SK-N-SH (cell line): ENCODE measurements at regions not wholly inside any gene's neighbourhood (a gene's known extent, or its start where the extent isn't known, plus 50 kb on each side); places are given as distances from the start of the nearest gene placed in this dataset.

Experiments
- CTCF ChIA-PET: fragments of 300-600, 350-600 bp; formaldehyde crosslinking; extraction: SDS; loops from one replicate; lab custom pipeline; 2021; lab: Yijun Ruan, JAX
- POLR2A ChIA-PET: fragments of 350-600 bp; sonication (Branson Sonifier 250); formaldehyde crosslinking; extraction: SDS; loops from one replicate; lab custom pipeline; 2020; ENCODE audit warnings: antibody characterized with exemption, inconsistent platforms; lab: Yijun Ruan, JAX
- DNase-seq: peaks from one replicate; pipeline ENCODE4 v3.0.0; 2012
- H2AFZ ChIP-seq: fragments of 200-600 bp; sonication (generic); 2 replicates; pipeline ENCODE4 v1.8.1; 2016; ENCODE audit warnings: antibody characterized with exemption, mild to moderate bottlenecking, low read depth
- H3F3A ChIP-seq: fragments of 200-600 bp; sonication (generic); replicated peaks from 2 replicates; pipeline ENCODE3; 2016; ENCODE audit warnings: antibody characterized with exemption, mild to moderate bottlenecking; ENCODE audit not compliant: insufficient read depth
- H3K27ac ChIP-seq, 2 experiments: fragments of 200-500 bp in 1 of 2; fragments of 200-600 bp in 1 of 2; sonication (Bioruptor generic) in 1 of 2; sonication (generic), shearing (Covaris generic) in 1 of 2; 2 replicates each; pipeline versions ENCODE4 v1.5.1 to v1.6.1; 2014 to 2016; ENCODE audit warnings: low read depth in 2 of 2, inconsistent platforms in 1 of 2, low read length in 1 of 2, mild to moderate bottlenecking in 1 of 2, mixed read lengths in 1 of 2
- H3K27me3 ChIP-seq: fragments of 200-600 bp; sonication (generic), shearing (Covaris generic); 2 replicates; pipeline ENCODE4 v1.6.1; 2016; ENCODE audit warnings: mixed run types; ENCODE audit not compliant: insufficient read depth
- H3K36me3 ChIP-seq, 2 experiments: fragments of 200-500 bp in 1 of 2; fragments of 200-600 bp in 1 of 2; sonication (Bioruptor generic) in 1 of 2; sonication (generic) in 1 of 2; replicated peaks in 1 of 2; 2 replicates each; pipeline versions ENCODE3 to v1.5.1; 2014 to 2016; ENCODE audit warnings: low read length in 1 of 2, mild to moderate bottlenecking in 1 of 2; ENCODE audit not compliant: insufficient read depth in 2 of 2, control insufficient read depth in 1 of 2
- H3K4me1 ChIP-seq, 2 experiments: fragments of 200-500 bp in 1 of 2; fragments of 200-600 bp in 1 of 2; sonication (Bioruptor generic) in 1 of 2; sonication (generic), shearing (Covaris generic) in 1 of 2; 2 replicates each; pipeline versions ENCODE4 v1.5.1 to v1.6.1; 2014 to 2016; ENCODE audit warnings: low read depth in 1 of 2, low read length in 1 of 2, mixed run types in 1 of 2; ENCODE audit not compliant: insufficient read depth in 2 of 2, control insufficient read depth in 1 of 2
- H3K4me2 ChIP-seq: fragments of 200-600 bp; sonication (generic), shearing (Covaris generic); 2 replicates; pipeline ENCODE4 v1.6.1; 2017; ENCODE audit warnings: mixed run types
- H3K4me3 ChIP-seq, 2 experiments: fragments of 200-500 bp in 1 of 2; fragments of 200-600 bp in 1 of 2; sonication (Bioruptor generic) in 1 of 2; sonication (generic), shearing (Covaris generic) in 1 of 2; 2 replicates each; pipeline versions ENCODE4 v1.5.1 to v1.8.1; 2014 to 2016; ENCODE audit warnings: low read depth in 2 of 2, inconsistent platforms in 1 of 2, low read length in 1 of 2, mild to moderate bottlenecking in 1 of 2, mixed read lengths in 1 of 2, moderate library complexity in 1 of 2
- H3K79me2 ChIP-seq: fragments of 200-600 bp; sonication (generic); 2 replicates; pipeline ENCODE4 v1.8.1; 2017; ENCODE audit warnings: mild to moderate bottlenecking; ENCODE audit not compliant: insufficient read depth
- H3K9ac ChIP-seq: fragments of 200-600 bp; sonication (generic); 2 replicates; pipeline ENCODE4 v1.6.1; 2017; ENCODE audit warnings: mixed run types
- H3K9me2 ChIP-seq: fragments of 200-600 bp; sonication (generic); 2 replicates; pipeline ENCODE4 v1.6.1; 2017; ENCODE audit warnings: mixed run types
- H3K9me3 ChIP-seq: fragments of 200-600 bp; sonication (generic); 2 replicates; pipeline ENCODE4 v1.6.1; 2017; ENCODE audit warnings: mixed run types, mild to moderate bottlenecking, moderate library complexity
- H4K20me1 ChIP-seq: fragments of 200-600 bp; sonication (generic); 2 replicates; pipeline ENCODE4 v1.6.1; 2017; ENCODE audit warnings: mild to moderate bottlenecking, mixed run types; ENCODE audit not compliant: insufficient read depth
- CHD2 ChIP-seq: fragments of 150-350 bp; IDR thresholded peaks from 2 replicates; pipeline ENCODE4 v1.6.1; 2018; ENCODE audit warnings: low read length; ENCODE audit not compliant: partially characterized antibody
- ELF1 ChIP-seq: IDR thresholded peaks from 2 replicates; pipeline ENCODE4 v1.4.0; 2012
- EZH2phosphoT487 ChIP-seq: fragments of 200-600 bp; sonication (generic); IDR thresholded peaks from 2 replicates; pipeline ENCODE4 v1.6.1; 2017; ENCODE audit warnings: low read depth, mixed run types, mild to moderate bottlenecking, antibody characterized with exemption, moderate library complexity, borderline replicate concordance
- FOSL2 ChIP-seq: IDR thresholded peaks from 2 replicates; pipeline ENCODE4 v1.4.0; 2012; ENCODE audit warnings: low read depth, mild to moderate bottlenecking, moderate library complexity, borderline replicate concordance
- FOXM1 ChIP-seq: IDR thresholded peaks from 2 replicates; pipeline ENCODE4 v1.4.0; 2012; ENCODE audit warnings: low read depth, mild to moderate bottlenecking
- MAX ChIP-seq: IDR thresholded peaks from 2 replicates; pipeline ENCODE4 v1.4.0; 2012; ENCODE audit warnings: low read depth
- MXI1 ChIP-seq: IDR thresholded peaks from 2 replicates; pipeline ENCODE4 v1.6.1; 2012; ENCODE audit warnings: mild to moderate bottlenecking, low read depth, low read length, improper control_type of control experiment
- POLR2AphosphoS5 ChIP-seq: IDR thresholded peaks from 2 replicates; pipeline ENCODE4 v1.6.1; 2012; ENCODE audit warnings: low read depth, low read length
- RFX5 ChIP-seq: IDR thresholded peaks from 2 replicates; pipeline ENCODE4 v1.6.1; 2012; ENCODE audit warnings: mild to moderate bottlenecking, improper control_type of control experiment, low read length
- RXRA ChIP-seq: IDR thresholded peaks from 2 replicates; pipeline ENCODE4 v1.4.0; 2012; ENCODE audit warnings: low read depth, mild to moderate bottlenecking, borderline replicate concordance
- SIN3A ChIP-seq: IDR thresholded peaks from 2 replicates; pipeline ENCODE4 v1.6.1; 2012; ENCODE audit warnings: low read depth, mild to moderate bottlenecking, low read length, moderate library complexity, borderline replicate concordance
- TAF1 ChIP-seq: IDR thresholded peaks from 2 replicates; pipeline ENCODE4 v1.6.1; 2012; ENCODE audit warnings: low read depth, mild to moderate bottlenecking, low read length, moderate library complexity, borderline replicate concordance
- TEAD4 ChIP-seq: IDR thresholded peaks from 2 replicates; pipeline ENCODE4 v1.4.0; 2012; ENCODE audit warnings: mild to moderate bottlenecking, borderline replicate concordance; ENCODE audit not compliant: insufficient read depth
- WGBS: methylation state at CpG from one replicate; pipeline ENCODE4 v1.1.6; 2017; ENCODE audit warnings: low lambda C conversion rate; 5-methylcytosine and 5-hydroxymethylcytosine counted together
- TF ChIP-seq, protein P1 (sequence below): IDR thresholded peaks from 2 replicates; pipeline ENCODE4 v1.4.0; 2012; ENCODE audit warnings: low read depth, borderline replicate concordance
- TF ChIP-seq, protein P2 (sequence below): IDR thresholded peaks from 2 replicates; pipeline ENCODE4; 2012
- TF ChIP-seq, protein P3 (sequence below): fragments of 150-350 bp; IDR thresholded peaks from 2 replicates; pipeline ENCODE4 v1.6.1; 2016; ENCODE audit warnings: mild to moderate bottlenecking, low read depth, low read length
- TF ChIP-seq, protein P4 (sequence below): IDR thresholded peaks from 2 replicates; pipeline ENCODE4 v1.6.1; 2012; ENCODE audit warnings: mild to moderate bottlenecking, low read depth, low read length, moderate library complexity

- Histone ChIP-seq H3K27ac (no peak overlapping the region), H3K9ac (no peak overlapping the region), H3K9me2 (no peaks in the 10 kb centered on the region), H3K36me3 (no peaks in the 10 kb centered on the region), H2AFZ (no peak overlapping the region), H4K20me1 (no peaks in the 10 kb centered on the region), H3K27me3 (no peaks in the 10 kb centered on the region), H3K4me2 (no peak overlapping the region), H3K79me2 (no peaks in the 10 kb centered on the region), H3F3A (no peaks in the 10 kb centered on the region), H3K9me3 (no peaks in the 10 kb centered on the region), H3K4me3 (no peak overlapping the region), H3K4me1 (no peaks in the 10 kb centered on the region)
- TF ChIP-seq FOSL2, result no peak
- no peak for TF ChIP-seq FOXM1
- TF ChIP-seq TAF1, result no peak
- TF ChIP-seq SIN3A, result no peak
- TF ChIP-seq POLR2AphosphoS5, result no peak
- TF ChIP-seq, protein P1, sequence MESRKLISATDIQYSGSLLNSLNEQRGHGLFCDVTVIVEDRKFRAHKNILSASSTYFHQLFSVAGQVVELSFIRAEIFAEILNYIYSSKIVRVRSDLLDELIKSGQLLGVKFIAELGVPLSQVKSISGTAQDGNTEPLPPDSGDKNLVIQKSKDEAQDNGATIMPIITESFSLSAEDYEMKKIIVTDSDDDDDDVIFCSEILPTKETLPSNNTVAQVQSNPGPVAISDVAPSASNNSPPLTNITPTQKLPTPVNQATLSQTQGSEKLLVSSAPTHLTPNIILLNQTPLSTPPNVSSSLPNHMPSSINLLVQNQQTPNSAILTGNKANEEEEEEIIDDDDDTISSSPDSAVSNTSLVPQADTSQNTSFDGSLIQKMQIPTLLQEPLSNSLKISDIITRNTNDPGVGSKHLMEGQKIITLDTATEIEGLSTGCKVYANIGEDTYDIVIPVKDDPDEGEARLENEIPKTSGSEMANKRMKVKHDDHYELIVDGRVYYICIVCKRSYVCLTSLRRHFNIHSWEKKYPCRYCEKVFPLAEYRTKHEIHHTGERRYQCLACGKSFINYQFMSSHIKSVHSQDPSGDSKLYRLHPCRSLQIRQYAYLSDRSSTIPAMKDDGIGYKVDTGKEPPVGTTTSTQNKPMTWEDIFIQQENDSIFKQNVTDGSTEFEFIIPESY, result no peak
- TF ChIP-seq, protein P2, sequence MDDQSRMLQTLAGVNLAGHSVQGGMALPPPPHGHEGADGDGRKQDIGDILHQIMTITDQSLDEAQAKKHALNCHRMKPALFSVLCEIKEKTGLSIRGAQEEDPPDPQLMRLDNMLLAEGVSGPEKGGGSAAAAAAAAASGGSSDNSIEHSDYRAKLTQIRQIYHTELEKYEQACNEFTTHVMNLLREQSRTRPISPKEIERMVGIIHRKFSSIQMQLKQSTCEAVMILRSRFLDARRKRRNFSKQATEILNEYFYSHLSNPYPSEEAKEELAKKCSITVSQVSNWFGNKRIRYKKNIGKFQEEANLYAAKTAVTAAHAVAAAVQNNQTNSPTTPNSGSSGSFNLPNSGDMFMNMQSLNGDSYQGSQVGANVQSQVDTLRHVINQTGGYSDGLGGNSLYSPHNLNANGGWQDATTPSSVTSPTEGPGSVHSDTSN, result no peak
- TF ChIP-seq CHD2, result no peak
- TF ChIP-seq MXI1, result no peak
- no peak for DNase-seq
- 63% methylated on average over 6 of the region's 6 CpGs for WGBS
- ChIA-PET CTCF (no interaction called here), POLR2A (no interaction called here)
Observed at GRCh38 chr20:12825226-12825595, 183.6 kb upstream of the SPTLC3 start.

- ChIA-PET POLR2A (no interaction called here), CTCF (no interaction called here)
- 13% methylated on average over 2 of the region's 2 CpGs for WGBS
- no peaks in the 10 kb centered on the region for H3K27me3 ChIP-seq
- H4K20me1 ChIP-seq, result no peaks in the 10 kb centered on the region
- H3K27ac ChIP-seq, result no peak overlapping the region
- H3K9me3 ChIP-seq, result no peaks in the 10 kb centered on the region
- no peak overlapping the region for H3K4me2 ChIP-seq
- H3K9ac ChIP-seq, result no peak overlapping the region
- DNase-seq, result no peak
- no peak for TF ChIP-seq MAX
- no peak for TF ChIP-seq TEAD4
- TF ChIP-seq, protein P3, sequence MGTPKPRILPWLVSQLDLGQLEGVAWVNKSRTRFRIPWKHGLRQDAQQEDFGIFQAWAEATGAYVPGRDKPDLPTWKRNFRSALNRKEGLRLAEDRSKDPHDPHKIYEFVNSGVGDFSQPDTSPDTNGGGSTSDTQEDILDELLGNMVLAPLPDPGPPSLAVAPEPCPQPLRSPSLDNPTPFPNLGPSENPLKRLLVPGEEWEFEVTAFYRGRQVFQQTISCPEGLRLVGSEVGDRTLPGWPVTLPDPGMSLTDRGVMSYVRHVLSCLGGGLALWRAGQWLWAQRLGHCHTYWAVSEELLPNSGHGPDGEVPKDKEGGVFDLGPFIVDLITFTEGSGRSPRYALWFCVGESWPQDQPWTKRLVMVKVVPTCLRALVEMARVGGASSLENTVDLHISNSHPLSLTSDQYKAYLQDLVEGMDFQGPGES, result no peak
- no peak for TF ChIP-seq FOXM1
- TF ChIP-seq CHD2, result no peak
- TF ChIP-seq EZH2phosphoT487, result no peak
- TF ChIP-seq RXRA, result no peak
- TF ChIP-seq, protein P4, sequence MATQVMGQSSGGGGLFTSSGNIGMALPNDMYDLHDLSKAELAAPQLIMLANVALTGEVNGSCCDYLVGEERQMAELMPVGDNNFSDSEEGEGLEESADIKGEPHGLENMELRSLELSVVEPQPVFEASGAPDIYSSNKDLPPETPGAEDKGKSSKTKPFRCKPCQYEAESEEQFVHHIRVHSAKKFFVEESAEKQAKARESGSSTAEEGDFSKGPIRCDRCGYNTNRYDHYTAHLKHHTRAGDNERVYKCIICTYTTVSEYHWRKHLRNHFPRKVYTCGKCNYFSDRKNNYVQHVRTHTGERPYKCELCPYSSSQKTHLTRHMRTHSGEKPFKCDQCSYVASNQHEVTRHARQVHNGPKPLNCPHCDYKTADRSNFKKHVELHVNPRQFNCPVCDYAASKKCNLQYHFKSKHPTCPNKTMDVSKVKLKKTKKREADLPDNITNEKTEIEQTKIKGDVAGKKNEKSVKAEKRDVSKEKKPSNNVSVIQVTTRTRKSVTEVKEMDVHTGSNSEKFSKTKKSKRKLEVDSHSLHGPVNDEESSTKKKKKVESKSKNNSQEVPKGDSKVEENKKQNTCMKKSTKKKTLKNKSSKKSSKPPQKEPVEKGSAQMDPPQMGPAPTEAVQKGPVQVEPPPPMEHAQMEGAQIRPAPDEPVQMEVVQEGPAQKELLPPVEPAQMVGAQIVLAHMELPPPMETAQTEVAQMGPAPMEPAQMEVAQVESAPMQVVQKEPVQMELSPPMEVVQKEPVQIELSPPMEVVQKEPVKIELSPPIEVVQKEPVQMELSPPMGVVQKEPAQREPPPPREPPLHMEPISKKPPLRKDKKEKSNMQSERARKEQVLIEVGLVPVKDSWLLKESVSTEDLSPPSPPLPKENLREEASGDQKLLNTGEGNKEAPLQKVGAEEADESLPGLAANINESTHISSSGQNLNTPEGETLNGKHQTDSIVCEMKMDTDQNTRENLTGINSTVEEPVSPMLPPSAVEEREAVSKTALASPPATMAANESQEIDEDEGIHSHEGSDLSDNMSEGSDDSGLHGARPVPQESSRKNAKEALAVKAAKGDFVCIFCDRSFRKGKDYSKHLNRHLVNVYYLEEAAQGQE, result no peak
- TF ChIP-seq RFX5, result no peak
- no peak for TF ChIP-seq ELF1
- H3K36me3 ChIP-seq, result no peaks in the 10 kb centered on the region
- H3K79me2 ChIP-seq, result no peaks in the 10 kb centered on the region
- H3K4me1 ChIP-seq, result no peaks in the 10 kb centered on the region
- H3K9me2 ChIP-seq, result no peaks in the 10 kb centered on the region
- no peak overlapping the region for H3K4me3 ChIP-seq
- no peaks in the 10 kb centered on the region for H3F3A ChIP-seq
- no peak overlapping the region for H2AFZ ChIP-seq
Observed at GRCh38 chr20:12827816-12828385, 180.9 kb upstream of the SPTLC3 start.
